Liver (tissue), 8 donors: ENCODE measurements at regions not wholly inside any gene's neighbourhood (a gene's known extent, or its start where the extent isn't known, plus 50 kb on each side); places are given as distances from the start of the nearest gene placed in this dataset.

Experiments used
- DNase-seq: peaks from one replicate; pipeline ENCODE4 v3.0.0-alpha.2; 2017; ENCODE audit warnings: low spot score
- H3K27ac ChIP-seq, 2 donors: one replicate each; pipeline ENCODE4 v1.7.0; 2013; ENCODE audit warnings: inconsistent platforms in 2 of 2, low read length in 2 of 2, control low read depth in 1 of 2, low read depth in 1 of 2, mild to moderate bottlenecking in 1 of 2
- H3K27me3 ChIP-seq, 4 donors: one replicate each; pipeline versions ENCODE4 v1.6.1 to v1.7.0; 2013; ENCODE audit warnings: low read length in 3 of 4, inconsistent platforms in 1 of 4, mild to moderate bottlenecking in 1 of 4, moderate library complexity in 1 of 4; ENCODE audit not compliant: control insufficient read depth in 4 of 4, insufficient read depth in 4 of 4
- H3K36me3 ChIP-seq, 4 donors: one replicate each; pipeline versions ENCODE4 v1.6.1 to v1.7.0; 2013; ENCODE audit warnings: low read length in 3 of 4, mild to moderate bottlenecking in 3 of 4, low read depth in 1 of 4, moderate library complexity in 1 of 4; ENCODE audit not compliant: control insufficient read depth in 4 of 4, insufficient read depth in 3 of 4
- H3K4me1 ChIP-seq, 4 donors: one replicate each; pipeline versions ENCODE4 v1.6.1 to v1.7.0; 2013; ENCODE audit warnings: low read length in 3 of 4, mild to moderate bottlenecking in 3 of 4, moderate library complexity in 1 of 4; ENCODE audit not compliant: control insufficient read depth in 4 of 4, insufficient read depth in 4 of 4
- H3K4me3 ChIP-seq, 3 donors: one replicate each; pipeline versions ENCODE4 v1.6.1 to v1.7.0; 2013; ENCODE audit warnings: low read length in 3 of 3, control low read depth in 1 of 3, low read depth in 1 of 3, mild to moderate bottlenecking in 1 of 3
- H3K9ac ChIP-seq, 2 donors: one replicate each; pipeline ENCODE4 v1.7.0; 2013; ENCODE audit warnings: low read length in 2 of 2, mild to moderate bottlenecking in 2 of 2, moderate library complexity in 2 of 2, control low read depth in 1 of 2, low read depth in 1 of 2
- H3K9me3 ChIP-seq, 4 donors: one replicate each; pipeline versions ENCODE4 v1.6.1 to v1.7.0; 2013; ENCODE audit warnings: low read length in 3 of 4; ENCODE audit not compliant: control insufficient read depth in 4 of 4
- FOXA2 ChIP-seq: IDR thresholded peaks from 2 replicates; pipeline ENCODE4 v1.6.1; 2016; ENCODE audit warnings: antibody characterized with exemption
- GABPA ChIP-seq, 2 donors: IDR thresholded peaks in 1 of 2; conservative IDR thresholded peaks in 1 of 2; 2 replicates each; pipeline ENCODE4 v1.6.1; 2016; ENCODE audit warnings: antibody characterized with exemption in 2 of 2, mild to moderate bottlenecking in 1 of 2, moderate library complexity in 1 of 2
- HNF4G ChIP-seq: IDR thresholded peaks from 2 replicates; pipeline ENCODE4 v1.6.1; 2016; ENCODE audit warnings: antibody characterized with exemption
- JUND ChIP-seq, 2 donors: IDR thresholded peaks; 2 replicates each; pipeline ENCODE4 v1.6.1; 2016; ENCODE audit warnings: antibody characterized with exemption in 2 of 2
- NR2F2 ChIP-seq: IDR thresholded peaks from 2 replicates; pipeline ENCODE4 v1.6.1; 2016; ENCODE audit warnings: antibody characterized with exemption
- RAD21 ChIP-seq, 2 donors: IDR thresholded peaks; 2 replicates each; pipeline ENCODE4 v1.6.1; 2016; ENCODE audit warnings: antibody characterized with exemption in 2 of 2, mild to moderate bottlenecking in 2 of 2
- RXRA ChIP-seq, 2 donors: IDR thresholded peaks; 2 replicates each; pipeline ENCODE4 v1.6.1; 2017 to 2018; ENCODE audit warnings: antibody characterized with exemption in 2 of 2, mild to moderate bottlenecking in 1 of 2
- SP1 ChIP-seq: IDR thresholded peaks from 2 replicates; pipeline ENCODE4 v1.6.1; 2018; ENCODE audit warnings: antibody characterized with exemption, mild to moderate bottlenecking
- TAF1 ChIP-seq: conservative IDR thresholded peaks from 2 replicates; pipeline ENCODE4 v1.6.1; 2016; ENCODE audit warnings: antibody characterized with exemption, mild to moderate bottlenecking
- YY1 ChIP-seq: IDR thresholded peaks from 2 replicates; pipeline ENCODE4 v1.6.1; 2016; ENCODE audit warnings: antibody characterized with exemption, mild to moderate bottlenecking
- WGBS: extraction: QIAGEN DNeasy Blood & Tissue Kit; methylation state at CpG from one replicate; pipeline ENCODE4 v1.1.7; 2013; 5-methylcytosine and 5-hydroxymethylcytosine counted together
- TF ChIP-seq, protein P1 (sequence below): fragments of 150-350 bp; IDR thresholded peaks from 2 replicates; pipeline ENCODE4 v1.5.1; 2017; ENCODE audit warnings: improper control_type of control experiment, low read depth, low read length; ENCODE audit not compliant: missing input control
- TF ChIP-seq, protein P2 (sequence below): IDR thresholded peaks from 2 replicates; pipeline ENCODE4 v1.6.1; 2016; ENCODE audit warnings: antibody characterized with exemption
- TF ChIP-seq, protein P3 (sequence below): IDR thresholded peaks from 2 replicates; pipeline ENCODE4 v1.6.1; 2016; ENCODE audit warnings: antibody characterized with exemption, mild to moderate bottlenecking
- TF ChIP-seq, protein P4 (sequence below): IDR thresholded peaks from 2 replicates; pipeline ENCODE4 v1.6.1; 2016; ENCODE audit warnings: antibody characterized with exemption
- donor health status: healthy.
- donor health status: healthy.
- donor health status: healthy.
- donor health status: healthy.
- donor health status: healthy.

DNA sequence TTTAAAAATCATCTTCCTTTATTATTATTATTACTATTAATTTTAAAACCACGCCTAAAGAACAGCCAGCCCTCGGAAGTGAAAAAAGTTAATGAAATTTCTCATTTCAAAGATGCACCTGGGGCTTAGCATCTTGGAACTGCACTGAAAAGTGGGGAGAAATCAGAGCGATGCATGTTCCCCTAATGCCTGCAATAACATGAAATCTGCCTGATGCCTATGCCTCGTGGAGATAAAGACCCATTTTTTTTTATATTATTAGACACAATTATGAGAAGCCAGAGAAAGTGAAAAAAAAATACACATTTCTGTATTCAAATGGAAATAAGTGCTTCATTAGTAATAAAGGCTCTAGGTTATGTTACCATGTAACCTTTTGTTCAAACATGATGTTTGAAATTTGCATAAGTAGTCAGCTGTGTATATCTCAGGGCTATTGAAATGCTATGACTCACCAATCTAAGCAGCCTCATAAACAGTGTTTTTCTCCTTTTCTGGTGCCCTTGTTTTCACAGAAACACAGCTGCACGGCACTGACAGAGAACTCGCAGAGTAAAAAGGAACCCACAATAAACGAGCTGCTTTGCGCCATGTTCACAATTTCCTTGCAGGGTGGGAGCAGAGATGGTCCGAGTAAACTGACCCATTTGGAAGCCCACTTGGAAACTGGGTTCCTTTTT, 175.8 kb upstream of the PRKCQ start:
- no peak overlapping the region for H3K27ac ChIP-seq
- WGBS = 72% methylated on average over 9 of the region's 9 CpGs
- H3K4me1 ChIP-seq = no peaks in the 10 kb centered on the region
- no peak for DNase-seq
- no peaks in the 10 kb centered on the region for H3K36me3 ChIP-seq
- no peak overlapping the region for H3K4me3 ChIP-seq
- no peaks in the 10 kb centered on the region for H3K9me3 ChIP-seq
- TF ChIP-seq SP1 (no peak), HNF4G (no peak), RAD21 (IDR thresholded peaks at IDR 0.05) (no peak), NR2F2 (no peak), GABPA (IDR thresholded peaks at IDR 0.05 in 1 of 2, conservative IDR thresholded peaks at IDR 0.05 in 1 of 2) (no peak), YY1 (no peak), RXRA (IDR thresholded peaks at IDR 0.05) (no peak), TAF1 (no peak)
- TF ChIP-seq, protein P1, sequence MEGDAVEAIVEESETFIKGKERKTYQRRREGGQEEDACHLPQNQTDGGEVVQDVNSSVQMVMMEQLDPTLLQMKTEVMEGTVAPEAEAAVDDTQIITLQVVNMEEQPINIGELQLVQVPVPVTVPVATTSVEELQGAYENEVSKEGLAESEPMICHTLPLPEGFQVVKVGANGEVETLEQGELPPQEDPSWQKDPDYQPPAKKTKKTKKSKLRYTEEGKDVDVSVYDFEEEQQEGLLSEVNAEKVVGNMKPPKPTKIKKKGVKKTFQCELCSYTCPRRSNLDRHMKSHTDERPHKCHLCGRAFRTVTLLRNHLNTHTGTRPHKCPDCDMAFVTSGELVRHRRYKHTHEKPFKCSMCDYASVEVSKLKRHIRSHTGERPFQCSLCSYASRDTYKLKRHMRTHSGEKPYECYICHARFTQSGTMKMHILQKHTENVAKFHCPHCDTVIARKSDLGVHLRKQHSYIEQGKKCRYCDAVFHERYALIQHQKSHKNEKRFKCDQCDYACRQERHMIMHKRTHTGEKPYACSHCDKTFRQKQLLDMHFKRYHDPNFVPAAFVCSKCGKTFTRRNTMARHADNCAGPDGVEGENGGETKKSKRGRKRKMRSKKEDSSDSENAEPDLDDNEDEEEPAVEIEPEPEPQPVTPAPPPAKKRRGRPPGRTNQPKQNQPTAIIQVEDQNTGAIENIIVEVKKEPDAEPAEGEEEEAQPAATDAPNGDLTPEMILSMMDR = no peak
- TF ChIP-seq, protein P2, sequence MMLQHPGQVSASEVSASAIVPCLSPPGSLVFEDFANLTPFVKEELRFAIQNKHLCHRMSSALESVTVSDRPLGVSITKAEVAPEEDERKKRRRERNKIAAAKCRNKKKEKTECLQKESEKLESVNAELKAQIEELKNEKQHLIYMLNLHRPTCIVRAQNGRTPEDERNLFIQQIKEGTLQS = no peak
- H3K27me3 ChIP-seq = peaks cover 0 to 4% (median 2%) of the 10 kb centered on the region in 4 donors
- H3K9ac ChIP-seq = no peak overlapping the region

DNA sequence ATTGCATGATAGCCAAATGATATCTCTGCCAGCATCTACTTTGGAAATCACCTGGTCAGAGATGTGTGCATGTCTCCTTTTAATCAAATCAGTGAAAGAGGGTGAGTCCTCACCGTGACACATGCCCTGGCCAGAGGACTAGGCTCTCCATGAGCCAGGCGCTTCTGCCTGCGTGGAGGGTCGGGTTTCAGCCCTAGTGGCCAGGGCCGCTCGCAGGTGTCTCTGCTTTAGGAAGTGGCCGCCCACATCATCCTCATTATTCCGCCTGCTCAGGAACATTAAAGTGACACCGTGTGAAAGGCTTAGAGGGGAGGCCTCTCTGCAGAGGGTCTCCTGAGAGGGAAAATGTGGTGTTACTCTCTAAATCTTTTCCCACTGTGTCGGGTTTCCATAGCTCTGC, 173.6 kb upstream of the PRKCQ start:
- Histone ChIP-seq H3K27me3 (peaks cover 0 to 4% (median 2%) of the 10 kb centered on the region in 4 donors), H3K9me3 (no peaks in the 10 kb centered on the region), H3K27ac (no peak overlapping the region), H3K4me3 (no peak overlapping the region), H3K36me3 (no peaks in the 10 kb centered on the region), H3K9ac (no peak overlapping the region), H3K4me1 (no peaks in the 10 kb centered on the region)
- WGBS = 62% methylated on average over 10 of the region's 10 CpGs
- no peak for DNase-seq
- TF ChIP-seq, protein P3, sequence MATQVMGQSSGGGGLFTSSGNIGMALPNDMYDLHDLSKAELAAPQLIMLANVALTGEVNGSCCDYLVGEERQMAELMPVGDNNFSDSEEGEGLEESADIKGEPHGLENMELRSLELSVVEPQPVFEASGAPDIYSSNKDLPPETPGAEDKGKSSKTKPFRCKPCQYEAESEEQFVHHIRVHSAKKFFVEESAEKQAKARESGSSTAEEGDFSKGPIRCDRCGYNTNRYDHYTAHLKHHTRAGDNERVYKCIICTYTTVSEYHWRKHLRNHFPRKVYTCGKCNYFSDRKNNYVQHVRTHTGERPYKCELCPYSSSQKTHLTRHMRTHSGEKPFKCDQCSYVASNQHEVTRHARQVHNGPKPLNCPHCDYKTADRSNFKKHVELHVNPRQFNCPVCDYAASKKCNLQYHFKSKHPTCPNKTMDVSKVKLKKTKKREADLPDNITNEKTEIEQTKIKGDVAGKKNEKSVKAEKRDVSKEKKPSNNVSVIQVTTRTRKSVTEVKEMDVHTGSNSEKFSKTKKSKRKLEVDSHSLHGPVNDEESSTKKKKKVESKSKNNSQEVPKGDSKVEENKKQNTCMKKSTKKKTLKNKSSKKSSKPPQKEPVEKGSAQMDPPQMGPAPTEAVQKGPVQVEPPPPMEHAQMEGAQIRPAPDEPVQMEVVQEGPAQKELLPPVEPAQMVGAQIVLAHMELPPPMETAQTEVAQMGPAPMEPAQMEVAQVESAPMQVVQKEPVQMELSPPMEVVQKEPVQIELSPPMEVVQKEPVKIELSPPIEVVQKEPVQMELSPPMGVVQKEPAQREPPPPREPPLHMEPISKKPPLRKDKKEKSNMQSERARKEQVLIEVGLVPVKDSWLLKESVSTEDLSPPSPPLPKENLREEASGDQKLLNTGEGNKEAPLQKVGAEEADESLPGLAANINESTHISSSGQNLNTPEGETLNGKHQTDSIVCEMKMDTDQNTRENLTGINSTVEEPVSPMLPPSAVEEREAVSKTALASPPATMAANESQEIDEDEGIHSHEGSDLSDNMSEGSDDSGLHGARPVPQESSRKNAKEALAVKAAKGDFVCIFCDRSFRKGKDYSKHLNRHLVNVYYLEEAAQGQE = no peak
- no peak for TF ChIP-seq JUND (IDR thresholded peaks at IDR 0.05)
- TF ChIP-seq NR2F2 = no peak
- TF ChIP-seq, protein P4, sequence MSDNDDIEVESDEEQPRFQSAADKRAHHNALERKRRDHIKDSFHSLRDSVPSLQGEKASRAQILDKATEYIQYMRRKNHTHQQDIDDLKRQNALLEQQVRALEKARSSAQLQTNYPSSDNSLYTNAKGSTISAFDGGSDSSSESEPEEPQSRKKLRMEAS = no peak
- TF ChIP-seq SP1 = no peak
- TF ChIP-seq GABPA (IDR thresholded peaks at IDR 0.05 in 1 of 2, conservative IDR thresholded peaks at IDR 0.05 in 1 of 2) = no peak
- TF ChIP-seq FOXA2 = no peak
- no peak for TF ChIP-seq TAF1
